Sigmoid colon (tissue), 6 donors: ENCODE measurements at regions not wholly inside any gene's neighbourhood (a gene's known extent, or its start where the extent isn't known, plus 50 kb on each side); places are given as distances from the start of the nearest gene placed in this dataset.

ENCODE experiments used
- DNase-seq: peaks from one replicate; pipeline ENCODE4 v3.0.0-alpha.2; 2019
- H3K27ac ChIP-seq, 4 donors: fragments of 200-600 bp; sonication (generic); one replicate each; pipeline ENCODE4 v1.5.1; 2016 to 2019; ENCODE audit warnings: mild to moderate bottlenecking in 1 of 4
- H3K27me3 ChIP-seq, 3 donors: fragments of 200-600 bp; sonication (generic); one replicate each; pipeline ENCODE4 v1.5.1; 2019; ENCODE audit warnings: mild to moderate bottlenecking in 1 of 3
- H3K36me3 ChIP-seq, 4 donors: fragments of 200-600 bp; sonication (generic); one replicate each; pipeline ENCODE4 v1.5.1; 2016 to 2019
- H3K4me1 ChIP-seq, 4 donors: fragments of 200-600 bp; sonication (generic); one replicate each; pipeline ENCODE4 v1.5.1; 2017 to 2019
- H3K4me3 ChIP-seq, 4 donors: fragments of 200-600 bp; sonication (generic); one replicate each; pipeline ENCODE4 v1.5.1; 2017 to 2019; ENCODE audit warnings: mild to moderate bottlenecking in 2 of 4, moderate library complexity in 1 of 4
- H3K9me3 ChIP-seq, 4 donors: fragments of 200-600 bp in 3 of 4; sonication (generic) in 3 of 4; one replicate each; pipeline versions ENCODE4 v1.5.1 to v1.6.1; 2013 to 2019
- CTCF ChIP-seq, 4 experiments: fragments of 450-650 bp in 3 of 4; fragments of 200-600 bp in 1 of 4; IDR thresholded peaks; one replicate each; pipeline ENCODE4 v1.5.1; 2016 to 2019; ENCODE audit warnings: antibody characterized with exemption in 4 of 4, mild to moderate bottlenecking in 3 of 4, moderate library complexity in 2 of 4
- EP300 ChIP-seq, 4 donors: sonication (generic); formaldehyde crosslinking; IDR thresholded peaks; one replicate each; pipeline ENCODE4 v1.6.1; 2017; ENCODE audit warnings: antibody characterized with exemption in 4 of 4
- POLR2A ChIP-seq, 2 donors: fragments of 450-650 bp; IDR thresholded peaks; one replicate each; pipeline ENCODE4 v1.6.1; 2016; ENCODE audit warnings: antibody characterized with exemption in 2 of 2, mild to moderate bottlenecking in 2 of 2, moderate library complexity in 2 of 2
- POLR2AphosphoS5 ChIP-seq, 4 donors: sonication (generic); formaldehyde crosslinking; IDR thresholded peaks; one replicate each; pipeline ENCODE4 v1.6.1; 2017; ENCODE audit warnings: antibody characterized with exemption in 4 of 4
- WGBS, 2 donors: extraction: QIAGEN DNeasy Blood & Tissue Kit; methylation state at CpG; one replicate each; pipeline ENCODE4 v1.1.7; 2013; 5-methylcytosine and 5-hydroxymethylcytosine counted together
- intact Hi-C: fragments of 100-400 bp; cut with DNase I; formaldehyde crosslinking; loops from one replicate; pipeline ENCODE4 v1.15.1; 2023
- donor health status: healthy with polysubstance abuse.
- donor health status: healthy.

- no peak for DNase-seq
- no peaks in the 10 kb centered on the region for H3K36me3 ChIP-seq
- no peak overlapping the region for H3K4me3 ChIP-seq
- H3K27ac ChIP-seq = no peak overlapping the region
- H3K4me1 ChIP-seq = no peaks in the 10 kb centered on the region
- H3K9me3 ChIP-seq = no peaks in the 10 kb centered on the region
- no peak for TF ChIP-seq POLR2AphosphoS5 (IDR thresholded peaks at IDR 0.05)
- TF ChIP-seq CTCF (IDR thresholded peaks at IDR 0.05) = no peak
- TF ChIP-seq EP300 (IDR thresholded peaks at IDR 0.05) = no peak
- TF ChIP-seq POLR2A (IDR thresholded peaks at IDR 0.05) = no peak
- no peaks in the 10 kb centered on the region for H3K27me3 ChIP-seq
- 95 to 97% methylated on average over 16 of the region's 16 CpGs for WGBS, 2 donors
- intact Hi-C loops = no loop called here
Measured at GRCh38 chr2:215514516-215514915, 78.6 kb upstream of the FN1 start.

- H3K9me3 ChIP-seq = no peaks in the 10 kb centered on the region
- no peaks in the 10 kb centered on the region for H3K36me3 ChIP-seq
- DNase-seq = no peak
- no peaks in the 10 kb centered on the region for H3K27me3 ChIP-seq
- intact Hi-C loops = no loop called here
- TF ChIP-seq CTCF (IDR thresholded peaks at IDR 0.05) (no peak), POLR2A (IDR thresholded peaks at IDR 0.05) (no peak), EP300 (IDR thresholded peaks at IDR 0.05) (no peak), POLR2AphosphoS5 (IDR thresholded peaks at IDR 0.05) (no peak)
- H3K4me3 ChIP-seq = no peak overlapping the region
- H3K4me1 ChIP-seq = no peaks in the 10 kb centered on the region
- 91 to 92% methylated on average over 6 of the region's 6 CpGs for WGBS, 2 donors
- no peak overlapping the region for H3K27ac ChIP-seq
Measured at GRCh38 chr2:215511454-215512346, 75.8 kb upstream of the FN1 start.

- intact Hi-C loops = no loop called here
- no peak overlapping the region for H3K4me3 ChIP-seq
- H3K4me1 ChIP-seq = no peaks in the 10 kb centered on the region
- no peak for DNase-seq
- H3K9me3 ChIP-seq = no peaks in the 10 kb centered on the region
- WGBS, 2 donors = 50 to 62% methylated on average over 3 of the region's 3 CpGs
- no peak overlapping the region for H3K27ac ChIP-seq
- H3K36me3 ChIP-seq = no peaks in the 10 kb centered on the region
- TF ChIP-seq EP300 (IDR thresholded peaks at IDR 0.05) = no peak
- no peaks in the 10 kb centered on the region for H3K27me3 ChIP-seq
Measured at GRCh38 chr2:215507836-215508235, 72.0 kb upstream of the FN1 start.

GRCh38 chr2:215507136-215507535 lies 71.3 kb upstream of the FN1 start:
- no peaks in the 10 kb centered on the region for H3K36me3 ChIP-seq
- no peaks in the 10 kb centered on the region for H3K9me3 ChIP-seq
- intact Hi-C loops = no loop called here
- H3K27ac ChIP-seq = no peak overlapping the region
- no peak for DNase-seq
- no peaks in the 10 kb centered on the region for H3K4me1 ChIP-seq
- no peak overlapping the region for H3K4me3 ChIP-seq
- no peaks in the 10 kb centered on the region for H3K27me3 ChIP-seq
- TF ChIP-seq POLR2A (IDR thresholded peaks at IDR 0.05) (no peak), POLR2AphosphoS5 (IDR thresholded peaks at IDR 0.05) (no peak), CTCF (IDR thresholded peaks at IDR 0.05) (no peak), EP300 (IDR thresholded peaks at IDR 0.05) (no peak)

GRCh38 chr2:215506604-215506990 lies 70.7 kb upstream of the FN1 start:
- TF ChIP-seq POLR2A (IDR thresholded peaks at IDR 0.05) (no peak), POLR2AphosphoS5 (IDR thresholded peaks at IDR 0.05) (no peak), CTCF (IDR thresholded peaks at IDR 0.05) (no peak), EP300 (IDR thresholded peaks at IDR 0.05) (no peak)
- no peak overlapping the region for H3K4me3 ChIP-seq
- no peaks in the 10 kb centered on the region for H3K9me3 ChIP-seq
- no peaks in the 10 kb centered on the region for H3K36me3 ChIP-seq
- H3K27ac ChIP-seq = no peak overlapping the region
- no peaks in the 10 kb centered on the region for H3K27me3 ChIP-seq
- no peak for DNase-seq
- intact Hi-C loops = no loop called here
- H3K4me1 ChIP-seq = no peaks in the 10 kb centered on the region
